Stomach smooth muscle (tissue), 2 donors: ENCODE measurements at regions not wholly inside any gene's neighbourhood (a gene's known extent, or its start where the extent isn't known, plus 50 kb on each side); places are given as distances from the start of the nearest gene placed in this dataset.

ENCODE experiments used
- H3K27ac ChIP-seq: one replicate; pipeline ENCODE4 v1.7.0; 2013; ENCODE audit warnings: mild to moderate bottlenecking, low read length, inconsistent platforms
- H3K27me3 ChIP-seq, 2 donors: one replicate each; pipeline ENCODE4 v1.7.0; 2013; ENCODE audit warnings: low read length in 2 of 2; ENCODE audit not compliant: insufficient read depth in 2 of 2, control insufficient read depth in 1 of 2
- H3K36me3 ChIP-seq, 2 donors: one replicate each; pipeline ENCODE4 v1.7.0; 2013; ENCODE audit warnings: low read length in 2 of 2; ENCODE audit not compliant: control insufficient read depth in 2 of 2, insufficient read depth in 2 of 2
- H3K4me1 ChIP-seq: one replicate; pipeline ENCODE4 v1.7.0; 2013; ENCODE audit warnings: low read length; ENCODE audit not compliant: control insufficient read depth, insufficient read depth
- H3K4me3 ChIP-seq, 2 donors: one replicate each; pipeline ENCODE4 v1.7.0; 2013; ENCODE audit warnings: low read length in 2 of 2
- H3K9ac ChIP-seq, 2 donors: one replicate each; pipeline ENCODE4 v1.7.0; 2013; ENCODE audit warnings: low read length in 2 of 2, mild to moderate bottlenecking in 1 of 2
- H3K9me3 ChIP-seq, 2 donors: one replicate each; pipeline ENCODE4 v1.7.0; 2013; ENCODE audit warnings: low read length in 2 of 2; ENCODE audit not compliant: control insufficient read depth in 2 of 2
- donor health status: healthy.
- donor health status: Pancreatic carcinoma.

DNA sequence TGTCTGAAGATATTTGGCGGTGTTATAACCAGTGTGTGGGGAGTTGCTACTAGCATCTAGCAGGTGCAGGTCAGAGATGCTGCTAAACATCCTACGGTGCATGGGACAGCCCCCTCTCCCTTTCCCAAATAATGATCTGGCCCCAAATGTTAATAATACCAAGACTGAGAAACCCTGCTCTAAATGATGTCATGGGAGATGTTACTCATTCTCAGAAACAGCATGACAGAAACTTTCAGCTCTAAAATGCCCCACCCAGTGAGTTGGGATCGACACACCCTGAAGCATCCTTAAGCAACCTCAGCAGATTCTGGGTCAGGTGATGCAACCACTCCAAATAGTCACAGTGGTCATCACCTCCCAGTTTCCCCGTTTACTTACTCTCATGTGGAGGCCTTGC, 108.8 kb upstream of the MPP7 start:
- peaks cover 0 to 6% of the 10 kb centered on the region in 2 donors for H3K9me3 ChIP-seq
- no peak overlapping the region for H3K9ac ChIP-seq
- H3K4me1 ChIP-seq: no peaks in the 10 kb centered on the region
- H3K27me3 ChIP-seq: no peaks in the 10 kb centered on the region
- no peaks in the 10 kb centered on the region for H3K36me3 ChIP-seq
- H3K4me3 ChIP-seq: no peak overlapping the region
- H3K27ac ChIP-seq: no peak overlapping the region

DNA sequence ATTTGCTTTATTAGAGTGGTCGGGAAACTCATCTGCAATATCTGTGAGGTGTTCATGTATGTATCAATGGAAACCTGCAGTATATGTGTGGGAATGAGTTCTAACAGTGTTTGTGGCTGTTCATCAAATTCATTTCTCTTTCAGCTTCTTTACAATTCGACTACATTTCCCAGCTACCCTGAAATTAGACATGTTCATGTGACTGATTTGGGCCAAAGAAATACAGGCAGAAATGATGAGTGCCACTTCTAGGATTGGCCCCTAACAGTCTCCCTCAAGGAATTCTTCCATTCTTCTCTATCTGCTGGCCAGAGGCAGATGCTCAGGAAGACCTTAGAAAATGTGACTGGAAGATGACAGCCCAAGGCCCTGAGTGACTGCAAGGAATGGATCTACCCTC, 114.8 kb upstream of the WAC start:
- Histone ChIP-seq H3K4me1 (no peaks in the 10 kb centered on the region), H3K27me3 (peaks cover 0 to 3% of the 10 kb centered on the region in 2 donors), H3K27ac (no peak overlapping the region), H3K9ac (no peak overlapping the region), H3K9me3 (peaks cover 0 to 6% of the 10 kb centered on the region in 2 donors), H3K4me3 (no peak overlapping the region), H3K36me3 (no peaks in the 10 kb centered on the region)

DNA sequence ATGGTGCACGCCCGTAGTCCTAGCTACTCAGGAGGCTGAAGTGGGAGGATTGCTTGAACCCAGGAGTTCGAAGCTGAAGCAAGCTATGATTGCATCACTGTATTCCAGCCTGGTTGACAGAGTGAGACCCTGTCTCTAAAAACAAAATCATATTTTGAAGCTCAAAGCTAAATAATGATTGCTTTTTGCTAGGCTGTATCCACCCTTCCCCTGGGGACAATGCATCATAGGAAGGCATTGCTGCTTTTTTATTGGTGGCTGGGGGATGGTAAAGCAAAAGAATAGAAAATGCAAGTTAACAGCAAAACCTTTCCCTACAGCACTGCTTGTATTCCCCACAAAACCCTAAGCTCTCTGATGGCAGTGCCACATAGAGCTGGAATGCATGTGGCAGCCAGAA, 107.5 kb upstream of the WAC start:
- H3K36me3 ChIP-seq: no peaks in the 10 kb centered on the region
- H3K9me3 ChIP-seq: no peaks in the 10 kb centered on the region
- peaks cover 0 to 5% of the 10 kb centered on the region in 2 donors for H3K27me3 ChIP-seq
- no peak overlapping the region for H3K27ac ChIP-seq
- H3K4me3 ChIP-seq: no peak overlapping the region
- H3K4me1 ChIP-seq: no peaks in the 10 kb centered on the region
- H3K9ac ChIP-seq: no peak overlapping the region

DNA sequence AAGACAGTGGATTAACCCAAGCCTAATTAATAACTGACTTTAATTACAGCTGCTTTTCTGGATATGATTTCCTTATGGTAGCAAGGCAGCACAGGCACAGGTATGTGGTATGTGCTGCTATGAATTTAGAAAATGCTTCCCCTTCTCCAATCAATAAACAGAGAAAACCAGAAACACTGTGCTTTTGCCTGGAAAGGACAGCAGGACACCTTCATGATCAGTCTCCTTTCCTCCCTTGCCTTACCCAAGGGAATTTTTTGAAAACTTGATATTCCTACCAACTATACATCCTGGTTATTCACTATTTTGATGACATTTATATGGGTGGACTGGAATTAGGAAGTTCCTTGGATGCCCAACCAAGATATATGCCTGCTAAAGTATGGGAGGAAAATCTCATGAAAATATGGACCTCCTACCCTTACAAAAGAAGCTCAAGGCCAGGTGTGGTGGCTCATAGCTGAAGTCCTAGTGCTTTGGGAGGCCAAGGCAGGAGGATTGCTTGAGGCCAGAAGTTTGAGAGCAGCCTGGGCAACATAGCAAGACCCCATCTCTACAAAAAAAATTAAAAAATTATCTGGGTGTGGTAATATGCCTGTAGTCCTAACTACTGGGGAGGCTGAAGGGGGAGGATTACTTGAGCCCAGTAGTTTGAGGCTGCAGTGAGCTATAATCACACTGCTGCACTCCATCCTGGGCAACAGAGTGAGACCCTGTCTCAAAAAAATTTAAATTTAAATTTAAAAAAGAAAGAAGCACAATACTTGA, 106.3 kb upstream of the WAC start:
- H3K9ac ChIP-seq: no peak overlapping the region
- no peak overlapping the region for H3K4me3 ChIP-seq
- H3K27ac ChIP-seq: no peak overlapping the region
- H3K36me3 ChIP-seq: no peaks in the 10 kb centered on the region
- no peaks in the 10 kb centered on the region for H3K9me3 ChIP-seq
- H3K4me1 ChIP-seq: no peaks in the 10 kb centered on the region
- H3K27me3 ChIP-seq: peaks cover 0 to 2% of the 10 kb centered on the region in 2 donors

DNA sequence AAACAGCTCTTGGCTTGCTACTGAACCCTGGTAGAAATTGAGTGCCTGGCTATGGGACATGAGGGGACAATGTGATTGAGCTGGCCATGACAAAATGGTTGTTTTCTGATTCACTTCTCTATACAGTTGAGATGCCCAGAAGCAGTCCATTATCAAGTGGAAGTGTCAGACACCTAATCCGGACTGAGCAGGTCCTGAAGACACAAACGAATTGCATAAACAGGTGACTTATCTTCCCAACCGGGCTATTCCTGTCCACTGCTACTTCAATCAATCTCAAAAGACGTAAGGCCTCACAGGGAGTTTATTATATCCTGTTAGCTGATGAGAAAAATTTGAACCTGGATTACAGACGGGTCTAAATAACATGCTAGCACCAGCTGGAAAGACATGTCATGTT, 105.5 kb upstream of the WAC start:
- Histone ChIP-seq H3K4me1 (no peaks in the 10 kb centered on the region), H3K27me3 (peaks cover 0 to 2% of the 10 kb centered on the region in 2 donors), H3K4me3 (no peak overlapping the region), H3K9ac (no peak overlapping the region), H3K27ac (no peak overlapping the region), H3K36me3 (no peaks in the 10 kb centered on the region), H3K9me3 (no peaks in the 10 kb centered on the region)

DNA sequence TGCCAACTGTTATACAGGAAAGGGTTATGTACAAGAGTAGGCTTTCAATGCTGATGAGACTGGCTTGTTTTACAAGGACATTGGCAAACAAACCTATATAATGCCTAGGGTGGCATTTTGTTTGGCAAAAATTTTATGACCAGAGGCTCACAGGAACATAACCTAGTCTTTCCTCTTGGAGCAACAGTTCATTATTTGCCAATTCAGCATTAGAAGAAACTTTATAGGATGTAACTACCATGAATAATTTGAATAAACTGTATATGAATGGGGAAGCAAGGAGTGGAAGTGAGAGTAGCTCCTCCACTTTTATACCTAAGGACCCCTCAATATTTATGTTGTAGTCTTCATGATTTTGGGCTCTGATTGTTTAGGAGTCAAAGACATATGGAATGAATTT, 103.9 kb upstream of the WAC start:
- Histone ChIP-seq H3K4me3 (no peak overlapping the region), H3K9me3 (no peaks in the 10 kb centered on the region), H3K27me3 (peaks cover 0 to 2% of the 10 kb centered on the region in 2 donors), H3K9ac (no peak overlapping the region), H3K4me1 (no peaks in the 10 kb centered on the region), H3K36me3 (no peaks in the 10 kb centered on the region), H3K27ac (no peak overlapping the region)

DNA sequence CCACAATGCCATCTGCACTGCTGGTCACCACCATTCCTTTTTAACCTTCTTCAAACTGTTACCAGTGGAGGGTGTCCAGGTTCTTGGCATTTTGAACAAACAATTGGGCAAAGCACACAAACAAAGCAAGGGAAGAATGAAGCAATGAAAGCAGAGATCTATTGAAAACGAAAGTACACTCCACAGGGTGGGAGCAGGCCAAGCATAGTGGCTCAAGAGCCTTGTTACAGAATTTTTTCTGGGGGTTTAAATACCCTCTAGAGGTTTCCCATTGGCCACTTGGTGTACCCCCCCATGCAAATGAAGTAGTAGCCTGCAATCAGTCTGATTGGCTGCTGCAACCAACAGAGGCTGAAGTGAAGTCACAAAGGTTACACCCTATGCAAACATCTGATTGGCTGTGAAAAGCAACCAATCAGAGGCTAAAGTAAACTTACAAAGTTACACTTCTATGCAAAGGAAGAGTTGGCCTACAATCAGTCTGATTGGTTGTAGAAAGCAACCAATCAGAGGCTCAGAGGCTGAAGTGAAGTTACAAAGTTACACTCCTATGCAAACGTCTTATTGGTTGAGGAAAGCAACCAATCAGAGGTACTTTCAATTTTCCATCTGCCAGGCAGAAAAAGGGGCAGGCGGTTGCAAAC, 103.2 kb upstream of the WAC start:
- no peak overlapping the region for H3K4me3 ChIP-seq
- H3K9ac ChIP-seq: no peak overlapping the region
- H3K4me1 ChIP-seq: no peaks in the 10 kb centered on the region
- H3K36me3 ChIP-seq: no peaks in the 10 kb centered on the region
- no peaks in the 10 kb centered on the region for H3K9me3 ChIP-seq
- H3K27ac ChIP-seq: no peak overlapping the region
- H3K27me3 ChIP-seq: peaks cover 0 to 2% of the 10 kb centered on the region in 2 donors

DNA sequence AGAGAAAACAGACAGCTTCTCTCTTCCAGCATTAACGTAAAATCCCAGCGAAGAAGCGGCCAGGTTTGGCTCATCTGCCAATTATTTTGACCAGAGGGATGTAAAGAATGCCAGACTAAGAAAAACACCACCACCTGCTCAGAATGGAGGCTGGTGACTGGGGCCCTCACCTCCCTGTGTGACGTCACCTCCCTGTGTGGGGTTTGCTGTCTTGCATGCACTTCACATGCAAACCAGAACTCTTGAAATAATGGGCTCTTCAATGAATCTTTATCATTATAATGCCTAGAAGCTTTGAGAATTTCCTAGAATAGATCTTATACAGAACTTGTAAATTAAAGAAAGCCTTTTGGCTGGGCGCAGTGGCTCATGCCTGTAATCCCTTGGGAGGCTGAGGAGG, 101.8 kb upstream of the WAC start:
- no peak overlapping the region for H3K9ac ChIP-seq

DNA sequence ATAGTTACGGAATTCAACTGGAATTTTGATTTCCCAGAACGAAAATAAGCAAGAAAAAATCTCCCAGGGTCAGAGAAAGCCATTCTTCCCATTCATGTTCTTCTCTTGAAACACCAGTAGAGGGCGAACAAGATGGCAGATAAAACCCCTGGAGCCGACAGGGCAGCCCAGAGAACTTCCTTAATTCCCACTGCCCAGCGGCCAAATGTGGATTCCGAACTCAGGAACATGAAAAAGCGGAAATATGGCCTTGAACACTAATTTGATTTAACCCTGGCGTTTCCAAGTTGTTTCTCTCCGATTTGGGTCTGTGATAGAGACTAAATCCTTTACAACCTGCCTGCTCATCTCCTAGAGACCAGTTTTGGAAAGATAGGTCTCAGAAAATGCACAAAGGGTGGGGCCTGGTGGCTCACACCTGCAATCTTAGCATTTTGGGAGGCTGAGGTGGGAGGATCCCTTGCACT, 100.7 kb upstream of the WAC start:
- H3K36me3 ChIP-seq: no peaks in the 10 kb centered on the region
- no peaks in the 10 kb centered on the region for H3K27me3 ChIP-seq
- H3K27ac ChIP-seq: no peak overlapping the region
- H3K4me1 ChIP-seq: no peaks in the 10 kb centered on the region
- peak overlapping the region in 1 of 2 donors; percentile 32 for H3K4me3 ChIP-seq
- H3K9me3 ChIP-seq: no peaks in the 10 kb centered on the region
- H3K9ac ChIP-seq: no peak overlapping the region

More for the DNA sequence above, 101.8 kb upstream of the WAC start:
- Histone ChIP-seq H3K4me3 (no peak overlapping the region), H3K9me3 (no peaks in the 10 kb centered on the region), H3K27me3 (no peaks in the 10 kb centered on the region), H3K27ac (no peak overlapping the region), H3K36me3 (no peaks in the 10 kb centered on the region), H3K4me1 (no peaks in the 10 kb centered on the region)

DNA sequence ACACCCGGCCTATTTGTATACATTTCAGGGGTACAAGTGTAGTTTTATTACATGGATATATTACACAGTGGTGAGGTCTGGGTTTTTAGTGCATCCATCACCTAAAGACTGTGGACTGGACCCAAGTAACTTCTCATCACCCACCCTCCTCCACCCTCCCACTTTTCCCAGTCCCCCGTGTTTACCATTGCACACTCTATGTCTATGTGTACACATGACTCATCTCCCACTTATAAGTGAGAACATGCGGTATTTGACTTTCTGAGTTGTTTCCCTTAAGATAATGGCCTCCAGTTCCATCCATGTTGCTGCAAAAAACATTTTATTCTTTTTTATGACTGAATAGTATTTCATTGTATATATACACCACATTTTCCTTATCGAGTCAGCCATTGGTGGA, 98.9 kb upstream of the WAC start:
- H3K36me3 ChIP-seq: no peaks in the 10 kb centered on the region
- H3K9ac ChIP-seq: no peak overlapping the region
- H3K27me3 ChIP-seq: no peaks in the 10 kb centered on the region
- H3K27ac ChIP-seq: no peak overlapping the region
- H3K4me1 ChIP-seq: no peaks in the 10 kb centered on the region
- no peaks in the 10 kb centered on the region for H3K9me3 ChIP-seq
- H3K4me3 ChIP-seq: no peak overlapping the region

DNA sequence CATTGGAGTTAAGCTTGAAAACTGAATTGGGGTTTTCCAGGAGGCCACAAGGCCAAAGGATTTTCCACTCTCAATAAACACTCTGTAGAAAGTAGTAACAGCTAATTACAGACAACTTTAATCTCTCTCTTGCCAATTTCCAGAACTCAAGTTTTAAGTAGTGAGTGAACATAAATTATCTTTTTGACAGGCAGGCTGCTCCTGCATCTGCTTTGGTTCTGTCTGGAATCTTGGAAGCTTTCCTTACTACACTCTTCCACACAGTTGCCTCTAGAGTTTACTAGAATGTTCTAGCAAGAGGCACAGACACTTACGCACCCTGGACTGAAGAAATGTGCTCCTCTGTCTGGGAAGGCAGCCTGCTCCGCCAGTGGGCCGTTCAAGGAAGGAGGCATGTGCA, 90.5 kb upstream of the WAC start:
- Histone ChIP-seq H3K27me3 (no peaks in the 10 kb centered on the region), H3K36me3 (no peaks in the 10 kb centered on the region), H3K9ac (no peak overlapping the region), H3K4me3 (no peak overlapping the region), H3K4me1 (peaks cover 4% of the 10 kb centered on the region), H3K9me3 (no peaks in the 10 kb centered on the region), H3K27ac (no peak overlapping the region)
